Naive thymus-derived CD4-positive, alpha-beta T cell (primary cell): ENCODE measurements at regions not wholly inside any gene's neighbourhood (a gene's known extent, or its start where the extent isn't known, plus 50 kb on each side); places are given as distances from the start of the nearest gene placed in this dataset.

ENCODE experiments used
- ATAC-seq: fragments of 150-1000 bp; cut with Tn5 transposase; 2 replicates; pipeline ENCODE4 v1.10.0; 2021; ENCODE audit warnings: mild to moderate bottlenecking, moderate library complexity
- CTCF ChIA-PET: fragments of 350-600 bp; sonication (Branson Sonifier 250); formaldehyde crosslinking; loops from one replicate; lab custom pipeline; 2021; ENCODE audit warnings: antibody characterized with exemption; lab: Charles Lee
- POLR2A ChIA-PET: fragments of 350-600 bp; sonication (Branson Sonifier 250); formaldehyde crosslinking; loops from one replicate; lab custom pipeline; 2021; ENCODE audit warnings: antibody characterized with exemption, inconsistent platforms; lab: Charles Lee
- DNase-seq, 9 donors: peaks; one replicate each; pipeline versions ENCODE4 v3.0.0 to v3.0.0-alpha.2; 2020 to 2022; ENCODE audit warnings: mixed read lengths in 1 of 9
- H3K27ac ChIP-seq: one replicate; pipeline ENCODE4 v1.7.0; 2013; ENCODE audit warnings: mild to moderate bottlenecking, low read depth, low read length, moderate library complexity
- H3K27me3 ChIP-seq, 2 donors: one replicate each; pipeline ENCODE4 v1.7.0; 2013; ENCODE audit warnings: low read length in 2 of 2, mild to moderate bottlenecking in 2 of 2, moderate library complexity in 2 of 2; ENCODE audit not compliant: control insufficient read depth in 2 of 2, insufficient read depth in 2 of 2
- H3K36me3 ChIP-seq, 3 experiments: 1 replicate in 2 of 3; 2 replicates in 1 of 3; pipeline ENCODE4 v1.7.0; 2013; ENCODE audit warnings: low read length in 3 of 3, mild to moderate bottlenecking in 3 of 3, moderate library complexity in 1 of 3; ENCODE audit not compliant: insufficient read depth in 3 of 3, control insufficient read depth in 2 of 3
- H3K4me1 ChIP-seq, 2 donors: one replicate each; pipeline ENCODE4 v1.7.0; 2013; ENCODE audit warnings: low read length in 2 of 2, mild to moderate bottlenecking in 2 of 2, moderate library complexity in 1 of 2; ENCODE audit not compliant: control insufficient read depth in 2 of 2, insufficient read depth in 2 of 2
- H3K4me3 ChIP-seq: 2 replicates; pipeline ENCODE4 v1.7.0; 2013; ENCODE audit warnings: mild to moderate bottlenecking, low read length
- H3K9me3 ChIP-seq, 3 experiments: 1 replicate in 2 of 3; 2 replicates in 1 of 3; pipeline ENCODE4 v1.7.0; 2013; ENCODE audit warnings: low read length in 3 of 3; ENCODE audit not compliant: control insufficient read depth in 2 of 3
- H3K27ac Mint-ChIP-seq, 9 donors: one replicate each; pipeline ENCODE4 v1.8.0; 2020 to 2022; ENCODE audit warnings: mixed read lengths in 9 of 9, mild to moderate bottlenecking in 8 of 9, moderate library complexity in 5 of 9, inconsistent platforms in 2 of 9
- H3K27me3 Mint-ChIP-seq, 5 donors: one replicate each; pipeline ENCODE4 v1.8.0; 2021 to 2022; ENCODE audit warnings: mixed read lengths in 5 of 5, mild to moderate bottlenecking in 1 of 5
- H3K36me3 Mint-ChIP-seq, 5 donors: one replicate each; pipeline ENCODE4 v1.8.0; 2020 to 2022; ENCODE audit warnings: mixed read lengths in 5 of 5, mild to moderate bottlenecking in 3 of 5, inconsistent platforms in 1 of 5
- H3K4me1 Mint-ChIP-seq, 7 donors: one replicate each; pipeline ENCODE4 v1.8.0; 2020 to 2022; ENCODE audit warnings: mixed read lengths in 7 of 7, mild to moderate bottlenecking in 3 of 7, inconsistent platforms in 1 of 7
- H3K4me3 Mint-ChIP-seq, 10 donors: one replicate each; pipeline ENCODE4 v1.8.0; 2020 to 2022; ENCODE audit warnings: mild to moderate bottlenecking in 10 of 10, mixed read lengths in 10 of 10, moderate library complexity in 6 of 10, inconsistent platforms in 2 of 10
- H3K9me3 Mint-ChIP-seq, 11 donors: one replicate each; pipeline ENCODE4 v1.8.0; 2020 to 2022; ENCODE audit warnings: mixed read lengths in 11 of 11, mild to moderate bottlenecking in 4 of 11, inconsistent platforms in 1 of 11, moderate library complexity in 1 of 11
- intact Hi-C, 2 donors: fragments of 100-400 bp; cut with micrococcal nuclease; formaldehyde crosslinking; loops; one replicate each; pipeline ENCODE4 v1.15.1; 2023

GRCh38 chr2:109065391-109065734 lies 63.6 kb upstream of the SH3RF3 start:
- Histone ChIP-seq H3K36me3 (no peaks in the 10 kb centered on the region), H3K9me3 (no peaks in the 10 kb centered on the region), H3K4me3 (no peak overlapping the region), H3K4me1 (peaks cover 0 to 13% of the 10 kb centered on the region in 2 donors), H3K27me3 (no peaks in the 10 kb centered on the region), H3K27ac (no peak overlapping the region)
- peaks cover 5 to 46% (median 34%) of the 10 kb centered on the region in 7 donors for H3K4me1 Mint-ChIP-seq
- ChIA-PET POLR2A (interaction anchor here (0.6 to 1.1 kb wide), 3 partner anchors 33 to 40 kb away, joined by 3 to 7 read pairs (median 3); no protein-coding TSS in a partner anchor), CTCF (no interaction called here)
- DNase-seq (no peak), ATAC-seq (no peak)
- peak overlapping the region in 1 of 9 donors; percentile 78 for H3K27ac Mint-ChIP-seq
- no peak overlapping the region for H3K4me3 Mint-ChIP-seq
- H3K36me3 Mint-ChIP-seq: peaks cover 0 to 4% (median 0%) of the 10 kb centered on the region in 5 donors
- intact Hi-C loops: no loop called here
- peaks cover 0 to 4% (median 0%) of the 10 kb centered on the region in 5 donors for H3K27me3 Mint-ChIP-seq
- peaks cover 0 to 3% (median 0%) of the 10 kb centered on the region in 11 donors for H3K9me3 Mint-ChIP-seq

GRCh38 chr2:109064660-109065390 lies 64.2 kb upstream of the SH3RF3 start:
- H3K27ac ChIP-seq: no peak overlapping the region
- H3K27me3 Mint-ChIP-seq: peaks cover 0 to 4% (median 0%) of the 10 kb centered on the region in 5 donors
- H3K27ac Mint-ChIP-seq: peak overlapping the region in 1 of 9 donors; percentile 78
- peaks cover 0 to 2% (median 0%) of the 10 kb centered on the region in 11 donors for H3K9me3 Mint-ChIP-seq
- H3K27me3 ChIP-seq: no peaks in the 10 kb centered on the region
- intact Hi-C loops: no loop called here
- DNase-seq (no peak), ATAC-seq (no peak)
- H3K9me3 ChIP-seq: no peaks in the 10 kb centered on the region
- H3K4me1 ChIP-seq: peaks cover 0 to 13% of the 10 kb centered on the region in 2 donors
- H3K36me3 ChIP-seq: no peaks in the 10 kb centered on the region
- POLR2A ChIA-PET: interaction anchor here (0.6 to 1.1 kb wide), 3 partner anchors 32 to 40 kb away, joined by 3 to 7 read pairs (median 3); no protein-coding TSS in a partner anchor
- H3K36me3 Mint-ChIP-seq: peaks cover 0 to 2% (median 0%) of the 10 kb centered on the region in 5 donors
- H3K4me3 Mint-ChIP-seq: no peak overlapping the region
- peaks cover 8 to 51% (median 40%) of the 10 kb centered on the region in 7 donors for H3K4me1 Mint-ChIP-seq
- no peak overlapping the region for H3K4me3 ChIP-seq
- CTCF ChIA-PET: no interaction called here

DNA sequence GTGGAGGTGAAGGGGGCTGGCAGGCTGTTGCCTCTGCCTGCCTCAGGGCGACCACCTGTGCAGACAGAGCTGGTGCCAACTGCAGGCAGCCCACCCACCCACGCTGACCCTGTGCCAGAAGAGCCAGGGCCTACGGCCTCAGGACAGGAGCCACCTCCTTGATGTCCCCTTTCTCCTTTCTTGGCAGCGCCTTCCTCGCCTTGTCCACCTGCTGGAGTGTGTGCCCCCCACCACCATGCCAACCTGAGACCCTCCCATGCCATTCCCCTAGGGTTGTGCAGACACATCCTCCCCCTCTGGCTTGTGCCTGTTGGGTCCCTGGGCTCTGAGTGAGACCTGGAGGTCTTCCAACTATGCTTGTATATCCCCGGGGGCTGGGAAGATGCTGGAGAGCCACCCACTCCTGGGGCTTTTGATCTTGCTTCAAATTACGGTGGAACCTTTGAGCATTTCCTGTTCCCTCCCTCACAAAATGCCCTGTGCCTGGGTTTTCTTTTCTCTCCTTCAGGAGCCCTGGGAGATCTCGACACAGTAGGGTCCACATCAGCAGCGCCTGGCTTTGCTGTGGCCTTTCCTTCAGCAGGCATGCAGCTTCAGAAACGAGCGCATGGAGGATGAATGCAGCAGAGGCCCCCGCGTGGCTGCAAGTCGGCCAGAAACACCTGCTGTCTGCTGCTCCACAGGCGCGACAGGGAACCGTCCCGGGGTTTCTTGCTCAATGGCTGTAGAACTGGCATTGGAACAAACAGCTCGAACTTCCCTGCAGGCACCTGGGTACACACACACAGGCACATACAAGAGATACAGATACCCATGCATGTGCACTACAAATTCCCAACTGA lies 65.9 kb upstream of the SH3RF3 start:
- Mint-ChIP-seq H3K27ac (peak overlapping the region in 7 of 9 donors; percentile 30 to 74 (median 62)), H3K4me3 (peak overlapping the region in 9 of 10 donors; percentile 5 to 62 (median 56)), H3K4me1 (peaks cover 11 to 61% (median 46%) of the 10 kb centered on the region in 7 donors), H3K9me3 (no peaks in the 10 kb centered on the region), H3K36me3 (no peaks in the 10 kb centered on the region), H3K27me3 (peaks cover 0 to 4% (median 0%) of the 10 kb centered on the region in 5 donors)
- CTCF ChIA-PET: no interaction called here
- Histone ChIP-seq H3K27me3 (no peaks in the 10 kb centered on the region), H3K27ac (no peak overlapping the region), H3K36me3 (no peaks in the 10 kb centered on the region), H3K4me3 (no peak overlapping the region), H3K9me3 (no peaks in the 10 kb centered on the region), H3K4me1 (peaks cover 0 to 13% of the 10 kb centered on the region in 2 donors)
- DNase-seq: peak in 5 of 9 donors; percentile 17 to 37 (median 22)
- no peak for ATAC-seq
- POLR2A ChIA-PET: no interaction called here
- intact Hi-C loops: loop anchor here in 1 of 2 donors (1.0 to 2.0 kb wide), 3 partner anchors 31 to 135 kb away; partner anchors contain the start of gene EDAR

- ChIA-PET POLR2A (no interaction called here), CTCF (no interaction called here)
- Histone ChIP-seq H3K36me3 (no peaks in the 10 kb centered on the region), H3K27ac (no peak overlapping the region), H3K9me3 (no peaks in the 10 kb centered on the region), H3K27me3 (no peaks in the 10 kb centered on the region), H3K4me3 (no peak overlapping the region), H3K4me1 (peaks cover 0 to 14% of the 10 kb centered on the region in 2 donors)
- no peak overlapping the region for H3K27ac Mint-ChIP-seq
- no peak for DNase-seq
- no peak for ATAC-seq
- peak overlapping the region in 1 of 10 donors; percentile 44 for H3K4me3 Mint-ChIP-seq
- no peaks in the 10 kb centered on the region for H3K9me3 Mint-ChIP-seq
- H3K27me3 Mint-ChIP-seq: peaks cover 0 to 2% (median 0%) of the 10 kb centered on the region in 5 donors
- intact Hi-C loops: loop anchor here in 1 of 2 donors (2.0 kb wide), 1 partner anchor 74 kb away; the partner anchor contains the start of gene EDAR
- peaks cover 11 to 65% (median 52%) of the 10 kb centered on the region in 7 donors for H3K4me1 Mint-ChIP-seq
- no peaks in the 10 kb centered on the region for H3K36me3 Mint-ChIP-seq
These were observed 66.7 kb upstream of the SH3RF3 start for GRCh38 chr2:109062145-109062858.

DNA sequence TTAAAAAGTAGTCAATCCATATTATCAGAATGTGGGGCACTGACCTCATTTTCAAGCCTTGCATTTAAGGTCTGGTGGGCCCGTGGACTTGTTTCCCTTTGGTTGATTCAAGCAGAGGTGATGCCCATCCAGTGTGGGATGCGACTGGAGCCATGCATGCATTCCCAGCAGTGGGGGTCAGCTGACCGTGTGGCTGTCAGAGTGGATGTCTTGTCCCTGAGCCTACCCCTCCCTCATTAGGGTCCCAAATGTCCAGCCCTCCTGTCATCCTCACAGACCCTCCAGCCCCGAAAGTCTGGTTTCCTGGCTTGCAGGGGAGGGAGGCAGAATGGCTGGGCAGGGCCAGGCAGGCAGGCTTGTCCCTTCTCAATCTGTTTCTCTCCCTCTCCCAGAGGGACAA lies 67.3 kb upstream of the SH3RF3 start:
- ChIA-PET POLR2A (no interaction called here), CTCF (no interaction called here)
- Mint-ChIP-seq H3K9me3 (no peaks in the 10 kb centered on the region), H3K4me3 (peak overlapping the region in 1 of 10 donors; percentile 44), H3K27me3 (peaks cover 0 to 2% (median 0%) of the 10 kb centered on the region in 5 donors), H3K4me1 (peaks cover 11 to 71% (median 57%) of the 10 kb centered on the region in 7 donors), H3K27ac (no peak overlapping the region), H3K36me3 (no peaks in the 10 kb centered on the region)
- Histone ChIP-seq H3K27me3 (no peaks in the 10 kb centered on the region), H3K4me3 (no peak overlapping the region), H3K4me1 (peaks cover 0 to 20% of the 10 kb centered on the region in 2 donors), H3K27ac (no peak overlapping the region), H3K36me3 (no peaks in the 10 kb centered on the region), H3K9me3 (no peaks in the 10 kb centered on the region)
- no peak for DNase-seq
- intact Hi-C loops: loop anchor here in 1 of 2 donors (2.0 kb wide), 1 partner anchor 73 kb away; the partner anchor contains the start of gene EDAR
- ATAC-seq: no peak

- Histone ChIP-seq H3K36me3 (no peaks in the 10 kb centered on the region), H3K4me3 (no peak overlapping the region), H3K9me3 (no peaks in the 10 kb centered on the region), H3K27ac (no peak overlapping the region), H3K27me3 (no peaks in the 10 kb centered on the region), H3K4me1 (peaks cover 0 to 24% of the 10 kb centered on the region in 2 donors)
- intact Hi-C loops: no loop called here
- no peaks in the 10 kb centered on the region for H3K9me3 Mint-ChIP-seq
- DNase-seq: no peak
- peaks cover 11 to 76% (median 62%) of the 10 kb centered on the region in 7 donors for H3K4me1 Mint-ChIP-seq
- no peak for ATAC-seq
- peak overlapping the region in 7 of 9 donors; percentile 9 to 73 (median 50) for H3K27ac Mint-ChIP-seq
- ChIA-PET CTCF (no interaction called here), POLR2A (interaction anchor here (0.8 to 1.6 kb wide), 6 partner anchors 11 to 57 kb away, joined by 3 to 8 read pairs (median 3); no protein-coding TSS in a partner anchor)
- peak overlapping the region in 4 of 10 donors; percentile 27 to 65 (median 62) for H3K4me3 Mint-ChIP-seq
- peaks cover 0 to 2% (median 0%) of the 10 kb centered on the region in 5 donors for H3K27me3 Mint-ChIP-seq
- no peaks in the 10 kb centered on the region for H3K36me3 Mint-ChIP-seq
These were observed 68.5 kb upstream of the SH3RF3 start for GRCh38 chr2:109060496-109060895.
